Embryonic facial prominence (tissue), 1 donor: ENCODE measurements at regions not wholly inside any gene's neighbourhood (a gene's known extent, or its start where the extent isn't known, plus 50 kb on each side); places are given as distances from the start of the nearest gene placed in this dataset.

Source experiments
- DNase-seq: peaks from one replicate; pipeline ENCODE4 v3.0.0-alpha.2; 2016; ENCODE audit errors: extremely low spot score

DNA sequence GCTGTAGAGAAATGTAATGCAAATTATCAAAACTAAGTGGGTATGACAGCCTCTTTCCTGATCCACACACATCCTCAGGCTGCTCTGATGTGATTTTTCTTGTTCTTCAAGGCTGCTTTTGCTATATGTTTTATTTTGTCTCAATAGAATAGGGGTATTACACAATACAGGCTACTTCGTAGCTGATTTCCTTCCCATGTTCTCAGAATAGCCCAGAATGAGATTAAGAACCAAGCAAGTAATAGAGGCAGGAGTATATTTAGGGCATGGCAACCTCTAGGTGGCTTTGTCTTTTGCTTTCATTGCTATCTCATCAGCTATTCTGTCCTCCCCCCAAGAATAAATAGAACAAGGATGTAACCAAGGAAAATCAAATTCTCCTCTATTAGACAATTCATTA, 241.8 kb downstream of the ALDH8A1 start:
- DNase-seq = no peak

DNA sequence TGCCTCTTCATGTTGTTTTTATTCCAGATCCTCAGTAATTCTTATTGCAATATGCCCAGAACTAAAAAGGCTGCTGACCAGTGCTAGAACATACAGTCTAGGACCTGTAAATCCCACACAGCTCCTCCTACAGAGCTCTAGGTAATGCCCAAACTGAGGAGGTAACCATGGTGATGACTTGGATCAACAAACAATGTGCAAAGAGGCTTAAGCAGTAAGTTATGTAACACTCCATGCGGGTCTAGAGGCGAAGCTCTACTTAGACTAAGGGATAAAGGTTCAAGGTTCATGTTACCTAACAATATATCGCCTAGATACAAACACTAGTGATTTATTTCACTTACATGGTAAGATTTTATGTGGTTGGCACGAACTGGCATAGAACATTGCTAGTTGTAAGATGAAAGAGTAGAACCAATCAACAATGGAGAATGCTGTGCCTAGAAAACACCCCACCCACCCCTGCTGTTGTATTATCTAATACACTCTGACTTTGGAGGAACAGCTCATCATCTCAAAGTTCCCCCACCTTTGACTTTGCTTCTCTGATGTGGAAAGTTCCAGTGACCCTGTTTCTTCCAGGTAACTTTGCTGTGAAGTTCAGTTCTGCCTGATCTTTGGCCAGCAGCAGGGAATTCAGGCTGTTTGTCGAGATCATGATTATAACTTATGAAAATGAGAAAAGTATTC, 242.4 kb downstream of the ALDH8A1 start:
- DNase-seq = no peak

DNA sequence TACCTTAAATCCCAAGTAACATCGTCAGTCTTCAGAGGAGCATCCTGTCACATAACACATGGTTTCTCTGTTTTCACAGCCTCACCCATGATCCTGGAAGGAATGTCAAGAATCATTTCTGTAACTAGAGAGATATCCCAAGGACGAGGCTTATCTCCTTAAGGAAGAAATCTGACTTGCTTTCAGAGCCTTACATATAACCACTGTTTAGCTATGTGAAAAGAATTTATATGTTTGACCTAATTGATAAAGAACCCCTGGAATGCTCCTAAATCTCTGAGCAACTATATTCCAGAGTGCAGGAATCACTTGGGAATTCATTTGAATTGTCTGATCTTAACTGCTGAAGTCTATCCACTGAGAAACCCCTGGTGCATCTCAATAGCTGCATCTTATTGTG, 243.1 kb downstream of the ALDH8A1 start:
- no peak for DNase-seq

- DNase-seq = no peak
Measured at GRCh38 chr6:134706153-134706552, 243.7 kb downstream of the ALDH8A1 start.

DNA sequence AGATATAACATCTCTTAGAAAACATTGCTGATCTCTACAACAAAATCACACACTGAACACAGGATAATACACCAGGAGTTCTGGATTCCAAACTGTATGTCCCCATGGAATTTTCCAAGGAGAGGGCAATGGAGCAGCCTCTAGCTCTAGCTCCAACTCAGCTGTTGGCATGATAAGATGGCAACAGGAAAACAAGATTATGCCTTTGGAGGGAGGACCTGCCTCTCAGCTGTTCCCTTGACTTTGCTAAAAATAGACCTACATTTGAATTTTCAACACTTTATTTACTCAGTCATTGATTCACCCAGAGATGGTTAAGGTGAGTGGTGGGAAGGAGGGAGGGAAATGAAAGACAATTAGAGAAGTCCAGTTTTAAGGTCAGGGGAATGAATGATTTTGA, 246.7 kb downstream of the ALDH8A1 start:
- DNase-seq = no peak

DNA sequence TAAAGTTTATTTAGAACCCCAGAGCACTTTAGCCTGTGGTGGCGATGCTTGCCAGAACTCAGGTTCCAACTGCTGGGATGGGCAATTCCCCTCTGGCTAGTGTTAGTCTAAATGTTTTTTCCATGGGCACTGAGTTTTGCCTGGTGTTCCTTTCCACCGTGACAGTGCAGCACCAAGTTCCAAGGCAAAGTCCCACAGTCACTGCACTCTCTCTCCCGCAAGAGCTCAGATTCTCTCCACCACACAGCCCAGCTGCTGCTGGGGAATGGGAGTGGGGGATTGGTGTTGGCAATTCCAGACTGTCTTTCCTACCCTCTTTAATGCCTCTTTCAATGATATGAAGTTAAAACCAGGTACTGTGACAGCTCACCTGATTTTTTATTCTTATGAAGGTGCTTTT, 247.6 kb downstream of the ALDH8A1 start:
- no peak for DNase-seq

GRCh38 chr6:134701301-134701700, 248.6 kb downstream of the ALDH8A1 start:
- DNase-seq = no peak

- DNase-seq = no peak
Measured at GRCh38 chr6:134698228-134698627, 251.7 kb downstream of the ALDH8A1 start.

- no peak for DNase-seq
Measured at GRCh38 chr6:134692008-134692407, 257.9 kb downstream of the ALDH8A1 start.

- no peak for DNase-seq
Measured at GRCh38 chr6:134691180-134691579, 258.7 kb downstream of the ALDH8A1 start.

- DNase-seq = no peak
Measured at GRCh38 chr6:134690048-134690447, 259.9 kb downstream of the ALDH8A1 start.

- DNase-seq = no peak
Measured at GRCh38 chr6:134689641-134690040, 260.3 kb downstream of the ALDH8A1 start.

DNA sequence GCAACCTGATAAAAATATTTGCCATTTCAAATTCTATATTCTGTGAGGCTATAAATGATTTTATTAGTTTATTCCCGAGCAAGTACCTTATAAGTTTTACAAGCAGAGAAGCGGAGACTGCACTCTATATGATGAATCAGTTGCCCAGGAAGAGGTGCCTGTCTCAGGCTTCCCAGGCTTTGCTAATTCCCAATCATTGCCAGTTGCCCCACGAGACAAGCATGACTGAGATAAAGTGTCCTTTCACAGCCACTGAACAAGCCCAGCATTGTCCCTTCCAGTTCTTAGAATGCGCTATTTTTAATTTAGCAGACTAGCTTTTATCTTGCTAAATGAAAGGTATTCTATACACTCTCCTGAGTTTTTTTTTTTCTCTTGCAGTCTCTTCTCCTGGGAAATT, 260.7 kb downstream of the ALDH8A1 start:
- DNase-seq = no peak

- no peak for DNase-seq
Measured at GRCh38 chr6:134686071-134686470, 263.8 kb downstream of the ALDH8A1 start.

- DNase-seq = no peak
Measured at GRCh38 chr6:134684423-134684795, 265.5 kb downstream of the ALDH8A1 start.

DNA sequence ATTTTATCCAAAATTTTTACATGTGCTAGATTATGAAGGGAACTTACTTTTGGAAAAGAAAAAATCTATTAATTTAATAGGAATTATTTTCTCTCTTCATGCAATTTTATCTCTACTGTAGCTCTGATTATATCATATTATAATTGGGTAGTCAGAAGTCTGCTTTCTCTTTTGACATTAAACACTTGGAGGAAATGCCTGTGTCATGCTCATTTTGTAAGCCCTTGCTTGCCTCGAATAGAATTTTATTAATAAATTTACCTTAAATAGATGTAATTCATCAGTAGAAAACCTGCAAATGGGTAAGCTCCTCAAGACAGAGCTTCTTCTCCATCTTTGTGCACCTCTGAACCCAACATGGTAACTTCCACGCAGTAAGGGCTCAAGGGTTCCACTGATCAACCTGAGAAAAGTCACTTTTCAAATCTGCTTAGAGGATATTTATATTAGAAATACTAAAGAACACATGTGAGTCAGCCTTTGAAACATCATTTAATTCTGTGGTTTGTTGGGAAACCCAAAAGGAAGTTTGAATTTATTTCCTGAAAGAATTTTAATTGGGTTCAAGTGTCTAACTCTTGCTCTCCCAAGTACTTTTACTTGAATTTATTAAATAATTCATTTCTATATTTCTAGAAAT, 266.0 kb downstream of the ALDH8A1 start:
- DNase-seq = no peak

GRCh38 chr6:134680433-134680832, 269.5 kb downstream of the ALDH8A1 start:
- no peak for DNase-seq

DNA sequence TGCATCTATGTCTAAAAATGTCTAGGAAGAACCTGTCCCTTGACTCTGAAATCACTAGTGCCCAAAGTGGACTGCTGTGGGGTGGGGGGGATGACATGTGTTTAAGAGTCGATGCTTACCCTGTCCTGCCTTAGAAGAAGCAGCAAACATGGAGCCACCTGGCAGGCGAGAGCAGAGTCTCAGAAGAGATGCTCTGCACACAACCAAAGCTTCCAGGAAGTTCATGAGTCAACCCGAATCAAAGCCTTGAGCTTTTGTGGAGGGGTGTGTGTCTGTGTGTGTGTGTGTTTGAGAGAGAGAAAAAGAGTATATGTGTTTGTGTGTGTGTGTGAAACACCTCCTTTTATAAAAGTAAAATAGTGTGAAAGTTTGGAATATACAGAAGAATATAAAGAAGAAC, 269.9 kb downstream of the ALDH8A1 start:
- no peak for DNase-seq

DNA sequence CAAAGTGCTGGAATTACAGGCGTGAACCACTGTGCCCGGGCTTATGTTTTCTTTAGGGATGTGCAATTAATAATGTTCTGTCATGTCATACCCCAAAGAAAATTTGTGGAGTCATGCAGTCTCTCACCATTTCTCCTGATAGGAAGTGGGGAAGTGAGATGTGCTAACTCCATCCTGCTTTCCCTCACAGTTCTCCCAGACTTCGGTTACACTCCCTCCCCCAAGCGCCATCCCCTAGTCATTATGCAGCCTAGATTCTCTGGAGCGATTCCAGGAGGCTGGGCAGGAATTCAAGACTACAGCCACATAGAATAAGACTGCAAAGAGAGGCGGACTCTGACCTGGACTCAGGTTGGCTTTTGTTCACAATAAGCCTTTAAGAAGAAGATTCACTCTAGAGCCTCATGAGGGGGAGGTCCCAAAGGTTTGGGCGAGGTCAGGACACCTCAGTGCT, 271.4 kb downstream of the ALDH8A1 start:
- DNase-seq = no peak

- peak; percentile 26 for DNase-seq
Measured at GRCh38 chr6:134676307-134677281, 273.3 kb downstream of the ALDH8A1 start.

DNA sequence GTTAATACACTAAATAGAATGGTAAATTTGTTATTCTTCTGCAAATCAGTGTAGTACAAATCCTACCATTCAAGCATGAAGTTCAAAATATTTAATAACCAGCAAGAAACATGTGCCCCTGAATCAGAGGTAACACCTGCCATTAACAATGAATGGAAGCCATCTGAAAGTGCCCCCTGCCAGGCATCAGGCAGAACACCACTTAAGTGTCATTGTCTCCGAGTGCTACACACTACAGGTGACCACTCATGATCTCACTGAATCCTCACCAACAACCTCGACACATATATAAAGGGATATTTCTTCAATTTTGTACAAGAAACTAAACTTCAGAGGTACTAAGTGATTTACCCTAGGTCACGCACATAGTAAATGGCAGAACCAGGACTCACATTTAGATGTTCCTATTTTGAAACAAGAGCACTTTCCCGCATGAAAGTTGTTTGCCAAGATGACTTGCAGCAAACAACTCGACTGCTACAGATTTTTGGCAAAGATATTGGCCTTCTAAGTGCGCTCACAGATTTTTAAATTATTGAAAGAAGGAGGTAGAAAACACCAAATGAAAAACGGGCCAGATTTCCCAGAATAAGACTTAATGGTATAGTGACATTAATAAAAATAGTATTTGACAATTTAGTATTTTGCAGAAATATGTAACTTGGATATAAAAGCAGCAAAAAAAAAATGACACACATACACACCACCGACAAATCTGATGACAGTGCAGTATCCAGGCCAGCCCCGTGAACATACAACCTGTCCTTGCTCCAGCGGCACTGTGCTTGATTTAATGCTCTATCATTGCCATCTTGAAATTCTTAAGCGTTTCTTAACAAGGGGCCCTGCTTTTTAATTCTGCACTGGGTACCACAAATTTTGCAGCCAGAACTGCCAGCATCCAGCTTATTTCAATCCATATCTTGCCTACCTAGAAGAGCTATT, 274.5 kb downstream of the ALDH8A1 start:
- DNase-seq = no peak
